GM13977 (cell line): ENCODE measurements at regions not wholly inside any gene's neighbourhood (a gene's known extent, or its start where the extent isn't known, plus 50 kb on each side); places are given as distances from the start of the nearest gene placed in this dataset.

Source experiments
- DNase-seq: peaks from one replicate; pipeline ENCODE4 v3.0.0; 2012; ENCODE audit warnings: low spot score
- in situ Hi-C: fragments of 300-500 bp; cut with MboI; formaldehyde crosslinking; loops from one replicate; pipeline ENCODE4 v1.12.0; 2022; ENCODE audit warnings: low sequenced_read_pairs, low pct_unique_long_range_greater_than_20kb, mixed read lengths, inconsistent platforms; ENCODE audit not compliant: unreplicated experiment
- TF ChIP-seq, protein P1 (sequence below): IDR thresholded peaks from 2 replicates; pipeline ENCODE4 v1.5.1; 2012; ENCODE audit warnings: mild to moderate bottlenecking, control low read depth; ENCODE audit not compliant: insufficient read depth; ENCODE audit errors: extremely low read depth, missing control alignments

DNA sequence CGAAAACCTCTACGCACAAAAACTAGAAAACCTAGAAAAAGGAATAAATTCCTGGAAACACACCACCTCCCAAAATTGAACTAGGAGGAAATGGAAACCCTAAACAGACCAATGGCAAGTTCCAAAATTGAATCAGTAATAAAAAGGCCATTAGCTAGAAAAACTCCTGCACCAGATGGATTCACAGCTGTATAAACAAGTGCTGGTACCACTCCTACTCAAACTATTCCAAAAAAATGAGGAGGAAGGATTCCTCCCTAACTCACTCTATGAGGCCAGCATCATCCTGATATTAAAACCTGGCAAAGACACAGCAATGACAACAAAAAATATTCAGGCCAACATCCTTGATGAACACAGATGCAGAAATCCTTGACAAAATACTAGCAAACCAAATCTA lies 228.2 kb downstream of the CHRM2 start:
- TF ChIP-seq, protein P1, sequence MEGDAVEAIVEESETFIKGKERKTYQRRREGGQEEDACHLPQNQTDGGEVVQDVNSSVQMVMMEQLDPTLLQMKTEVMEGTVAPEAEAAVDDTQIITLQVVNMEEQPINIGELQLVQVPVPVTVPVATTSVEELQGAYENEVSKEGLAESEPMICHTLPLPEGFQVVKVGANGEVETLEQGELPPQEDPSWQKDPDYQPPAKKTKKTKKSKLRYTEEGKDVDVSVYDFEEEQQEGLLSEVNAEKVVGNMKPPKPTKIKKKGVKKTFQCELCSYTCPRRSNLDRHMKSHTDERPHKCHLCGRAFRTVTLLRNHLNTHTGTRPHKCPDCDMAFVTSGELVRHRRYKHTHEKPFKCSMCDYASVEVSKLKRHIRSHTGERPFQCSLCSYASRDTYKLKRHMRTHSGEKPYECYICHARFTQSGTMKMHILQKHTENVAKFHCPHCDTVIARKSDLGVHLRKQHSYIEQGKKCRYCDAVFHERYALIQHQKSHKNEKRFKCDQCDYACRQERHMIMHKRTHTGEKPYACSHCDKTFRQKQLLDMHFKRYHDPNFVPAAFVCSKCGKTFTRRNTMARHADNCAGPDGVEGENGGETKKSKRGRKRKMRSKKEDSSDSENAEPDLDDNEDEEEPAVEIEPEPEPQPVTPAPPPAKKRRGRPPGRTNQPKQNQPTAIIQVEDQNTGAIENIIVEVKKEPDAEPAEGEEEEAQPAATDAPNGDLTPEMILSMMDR, result no peak
- no peak for DNase-seq
- in situ Hi-C loops, result no loop called here

DNA sequence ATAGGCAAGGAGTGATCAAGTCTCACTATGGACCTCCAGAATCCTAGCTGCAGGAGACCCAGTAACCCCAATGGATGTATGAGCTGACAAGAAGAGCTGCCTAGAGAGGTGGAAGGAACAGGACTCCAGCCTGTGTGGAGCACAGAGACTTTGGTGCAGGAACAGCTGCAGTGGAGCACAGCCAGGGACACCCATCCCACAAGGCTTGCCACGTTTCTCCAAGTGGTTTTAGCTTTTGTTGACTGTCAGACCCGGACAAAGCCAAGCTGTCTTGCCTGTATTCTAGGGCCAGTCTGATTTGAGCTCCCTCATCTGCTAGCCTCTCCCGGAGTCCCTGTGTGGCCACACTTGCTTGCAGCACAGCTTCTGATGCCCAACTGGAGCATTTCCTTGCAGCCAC lies 224.7 kb downstream of the CHRM2 start:
- TF ChIP-seq, protein P1, result no peak
- in situ Hi-C loops, result no loop called here
- DNase-seq, result no peak

DNA sequence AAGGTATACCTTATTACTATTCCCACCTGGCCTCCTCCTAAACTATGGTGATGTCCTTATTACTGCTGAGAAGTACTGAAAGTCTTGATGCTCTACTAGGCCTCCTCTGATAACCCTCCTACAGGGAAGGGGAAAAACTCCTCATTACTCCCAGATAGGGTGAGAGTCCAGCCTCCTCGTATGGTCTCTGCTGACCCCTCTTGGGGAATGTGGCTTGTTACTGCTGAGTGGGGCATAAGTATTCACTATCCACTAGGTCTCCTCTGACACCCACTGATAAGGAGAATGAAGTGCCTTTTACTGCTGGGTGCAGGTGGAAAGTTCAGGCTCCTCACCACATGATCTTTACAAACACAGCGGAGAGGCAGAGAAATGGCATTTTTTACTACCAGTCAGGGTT lies 222.9 kb downstream of the CHRM2 start:
- TF ChIP-seq, protein P1, result peak; percentile 17
- in situ Hi-C loops, result no loop called here
- DNase-seq, result no peak

DNA sequence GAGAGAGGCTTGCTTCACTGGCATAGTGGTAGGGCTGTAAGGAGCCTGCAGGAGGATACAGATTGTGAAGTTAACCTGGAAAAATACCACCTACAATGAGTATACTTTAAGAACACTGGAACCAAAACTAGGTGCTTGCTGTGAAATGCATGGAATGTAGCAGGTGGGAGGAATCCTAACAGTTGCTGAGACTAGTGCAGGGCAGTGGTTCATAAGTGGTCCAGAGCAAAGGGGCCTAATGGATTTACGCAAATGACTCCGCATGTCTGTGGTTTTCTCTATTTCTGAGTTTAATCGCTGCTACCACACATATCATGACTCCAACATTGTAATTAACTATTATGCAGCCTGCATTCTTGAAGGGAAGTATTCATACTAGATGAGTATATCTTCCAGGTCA lies 218.4 kb downstream of the CHRM2 start:
- DNase-seq, result no peak
- TF ChIP-seq, protein P1, result no peak
- in situ Hi-C loops, result no loop called here

DNA sequence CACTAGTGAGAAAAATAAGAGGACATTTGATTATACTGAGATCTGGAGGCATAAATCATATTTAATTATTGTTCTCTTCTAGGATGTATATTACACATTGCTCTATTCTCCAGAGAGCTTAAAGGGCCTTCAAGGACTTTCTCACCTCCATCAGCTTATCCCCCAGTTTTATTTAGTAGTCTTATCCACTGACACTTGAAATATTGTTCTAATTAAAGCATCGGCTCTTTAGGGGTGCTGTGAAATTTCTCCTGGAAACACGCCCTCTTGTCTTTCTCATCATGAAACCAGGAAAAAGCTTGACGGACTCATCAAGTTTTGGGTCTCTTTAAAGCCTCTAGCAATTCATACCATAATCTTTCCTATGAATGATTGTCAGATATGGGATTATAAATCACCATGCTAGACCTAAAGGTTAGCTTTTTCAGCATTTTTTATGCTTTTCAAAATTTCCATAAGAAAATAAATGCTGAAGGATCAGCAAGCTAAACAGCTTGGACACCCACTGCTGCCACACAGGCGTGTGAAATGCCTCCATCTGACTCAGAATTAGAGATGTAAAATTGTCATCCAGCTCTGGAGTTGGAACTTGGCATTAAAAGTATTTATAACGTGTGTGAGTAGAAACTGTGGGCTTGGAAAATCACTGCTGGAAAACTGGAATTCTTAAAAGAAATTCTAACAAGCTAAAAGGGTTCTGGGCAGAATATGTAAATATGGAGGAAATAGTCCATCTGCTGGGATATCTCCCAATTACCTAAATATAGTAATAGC lies 216.3 kb downstream of the CHRM2 start:
- in situ Hi-C loops, result no loop called here
- no peak for DNase-seq
- TF ChIP-seq, protein P1, result no peak

DNA sequence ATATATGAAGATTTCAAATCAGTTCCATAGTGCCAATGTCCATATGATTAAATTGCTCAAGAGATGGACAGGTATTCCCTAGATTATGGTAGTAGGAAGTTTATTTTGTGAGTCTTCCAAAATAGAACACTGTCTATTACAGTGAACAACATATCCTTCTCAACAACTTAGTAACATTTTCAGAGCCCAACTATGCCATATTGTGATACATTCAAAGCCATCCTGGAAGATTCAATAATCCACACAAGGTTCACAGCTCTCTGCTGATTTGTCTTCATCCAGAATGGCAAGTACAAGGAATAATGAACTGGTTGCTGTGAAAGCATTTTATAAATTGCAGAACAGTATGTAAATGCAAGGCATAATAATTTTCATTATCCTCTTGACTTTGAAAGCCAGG lies 213.9 kb downstream of the CHRM2 start:
- TF ChIP-seq, protein P1, result no peak
- in situ Hi-C loops, result no loop called here
- DNase-seq, result no peak
